H9 (cell line): ENCODE measurements at regions not wholly inside any gene's neighbourhood (a gene's known extent, or its start where the extent isn't known, plus 50 kb on each side); places are given as distances from the start of the nearest gene placed in this dataset.

ENCODE experiments used
- DNase-seq: peaks from one replicate; pipeline ENCODE4 v3.0.0-alpha.2; 2017
- H2AFZ ChIP-seq: one replicate; pipeline ENCODE4 v1.6.1; 2013; ENCODE audit warnings: mild to moderate bottlenecking, low read length, control low read depth, moderate library complexity
- H2AK5ac ChIP-seq: 2 replicates; pipeline ENCODE4 v1.6.1; 2013; ENCODE audit warnings: low read length, control low read depth, mixed read lengths; ENCODE audit not compliant: insufficient read length
- H2BK120ac ChIP-seq: one replicate; pipeline ENCODE4 v1.6.1; 2013; ENCODE audit warnings: low read depth, mild to moderate bottlenecking, low read length, control low read depth, inconsistent platforms; ENCODE audit not compliant: poor library complexity, severe bottlenecking
- H2BK12ac ChIP-seq: 2 replicates; pipeline ENCODE4 v1.6.1; 2013; ENCODE audit warnings: low read length, control low read depth, mixed read lengths, low read depth; ENCODE audit not compliant: insufficient read length
- H2BK15ac ChIP-seq: 2 replicates; pipeline ENCODE4 v1.6.1; 2013; ENCODE audit warnings: low read depth, low read length, control low read depth
- H2BK20ac ChIP-seq: one replicate; pipeline ENCODE4 v1.6.1; 2013; ENCODE audit warnings: low read depth, mild to moderate bottlenecking, low read length, control low read depth, inconsistent platforms; ENCODE audit not compliant: poor library complexity, severe bottlenecking
- H2BK5ac ChIP-seq: 2 replicates; pipeline ENCODE4 v1.6.1; 2013; ENCODE audit warnings: low read length, control low read depth, mixed read lengths; ENCODE audit not compliant: insufficient read length
- H3K14ac ChIP-seq: 2 replicates; pipeline ENCODE4 v1.6.1; 2013; ENCODE audit warnings: low read length, control low read depth; ENCODE audit not compliant: insufficient read depth
- H3K18ac ChIP-seq: 2 replicates; pipeline ENCODE4 v1.6.1; 2013; ENCODE audit warnings: low read depth, mild to moderate bottlenecking, mixed read lengths, low read length, control low read depth; ENCODE audit not compliant: insufficient read length
- H3K23ac ChIP-seq: 2 replicates; pipeline ENCODE4 v1.6.1; 2013; ENCODE audit warnings: low read length, control low read depth, mixed read lengths, low read depth; ENCODE audit not compliant: insufficient read length
- H3K23me2 ChIP-seq: 2 replicates; pipeline ENCODE4 v1.6.1; 2013; ENCODE audit warnings: low read depth, mild to moderate bottlenecking, mixed read lengths, low read length, control low read depth; ENCODE audit not compliant: insufficient read length, poor library complexity, severe bottlenecking
- H3K27ac ChIP-seq: 2 replicates; pipeline ENCODE4 v1.5.1; 2013; ENCODE audit warnings: low read length, control low read depth, mixed read lengths, low read depth; ENCODE audit not compliant: insufficient read length
- H3K27me3 ChIP-seq: 2 replicates; pipeline ENCODE4 v1.6.1; 2013; ENCODE audit warnings: low read length, control low read depth, inconsistent platforms; ENCODE audit not compliant: insufficient read depth
- H3K4ac ChIP-seq: 2 replicates; pipeline ENCODE4 v1.6.1; 2013; ENCODE audit warnings: low read depth, mild to moderate bottlenecking, control low read depth, inconsistent platforms, low read length, moderate library complexity
- H3K4me1 ChIP-seq: 2 replicates; pipeline ENCODE4 v1.6.1; 2013; ENCODE audit warnings: low read length, control low read depth, inconsistent platforms; ENCODE audit not compliant: insufficient read depth
- H3K4me2 ChIP-seq: 2 replicates; pipeline ENCODE4 v1.6.1; 2013; ENCODE audit warnings: low read length, control low read depth, mixed read lengths; ENCODE audit not compliant: insufficient read length, insufficient read depth
- H3K56ac ChIP-seq: 2 replicates; pipeline ENCODE4 v1.6.1; 2013; ENCODE audit warnings: low read depth, mild to moderate bottlenecking, mixed read lengths, low read length, control low read depth; ENCODE audit not compliant: insufficient read length
- H3K79me1 ChIP-seq: 2 replicates; pipeline ENCODE4 v1.6.1; 2013; ENCODE audit warnings: low read depth, mild to moderate bottlenecking, moderate library complexity, low read length, control low read depth, inconsistent platforms; ENCODE audit not compliant: insufficient read depth, poor library complexity, severe bottlenecking
- H3K79me2 ChIP-seq: 2 replicates; pipeline ENCODE4 v1.6.1; 2013; ENCODE audit warnings: low read length, control low read depth, inconsistent platforms; ENCODE audit not compliant: insufficient read depth
- H3K9ac ChIP-seq: 2 replicates; pipeline ENCODE4 v1.6.1; 2013; ENCODE audit warnings: low read length, control low read depth, mixed read lengths; ENCODE audit not compliant: insufficient read length; ENCODE audit errors: extremely low read depth
- H3K9me3 ChIP-seq: one replicate; pipeline ENCODE4 v1.6.1; 2013; ENCODE audit warnings: low read depth, low read length, inconsistent platforms; ENCODE audit not compliant: control insufficient read depth
- H3T11ph ChIP-seq: one replicate; pipeline ENCODE4 v1.6.1; 2013; ENCODE audit warnings: mild to moderate bottlenecking, low read length, control low read depth, inconsistent platforms
- H4K20me1 ChIP-seq: one replicate; pipeline ENCODE4 v1.6.1; 2013; ENCODE audit not compliant: control insufficient read depth, insufficient read length, insufficient read depth
- H4K5ac ChIP-seq: 2 replicates; pipeline ENCODE4 v1.6.1; 2013; ENCODE audit warnings: low read depth, mild to moderate bottlenecking, mixed read lengths, low read length, control low read depth; ENCODE audit not compliant: insufficient read length
- H4K8ac ChIP-seq: replicated peaks from 2 replicates; pipeline ENCODE4 v1.6.1; 2013; ENCODE audit warnings: low read length, control low read depth, mixed read lengths, low read depth; ENCODE audit not compliant: insufficient read length
- H4K91ac ChIP-seq: 2 replicates; pipeline ENCODE4 v1.6.1; 2013; ENCODE audit warnings: low read depth, mild to moderate bottlenecking, moderate library complexity, mixed read lengths, low read length, control low read depth; ENCODE audit not compliant: insufficient read length
- H3K27ac Mint-ChIP-seq, 3 experiments: 2 replicates in 2 of 3; 3 replicates in 1 of 3; pipeline ENCODE4 v1.8.0; 2020 to 2021; ENCODE audit warnings: mixed read lengths in 3 of 3, mild to moderate bottlenecking in 1 of 3, moderate library complexity in 1 of 3
- H3K27me3 Mint-ChIP-seq: 2 replicates; pipeline ENCODE4 v1.8.0; 2021; ENCODE audit warnings: low read depth, mild to moderate bottlenecking, moderate library complexity, mixed read lengths
- H3K36me3 Mint-ChIP-seq, 3 experiments: 2 replicates in 2 of 3; 3 replicates in 1 of 3; pipeline ENCODE4 v1.8.0; 2020 to 2021; ENCODE audit warnings: low read depth in 3 of 3, mixed read lengths in 3 of 3; ENCODE audit not compliant: insufficient read depth in 1 of 3
- H3K4me1 Mint-ChIP-seq, 2 experiments: 2 replicates each; pipeline ENCODE4 v1.8.0; 2020; ENCODE audit warnings: mixed read lengths in 2 of 2
- H3K4me3 Mint-ChIP-seq, 2 experiments: 2 replicates in 1 of 2; 3 replicates in 1 of 2; pipeline ENCODE4 v1.8.0; 2020 to 2021; ENCODE audit warnings: mild to moderate bottlenecking in 2 of 2, mixed read lengths in 2 of 2, moderate library complexity in 1 of 2
- H3K9me3 Mint-ChIP-seq, 2 experiments: 2 replicates in 1 of 2; 3 replicates in 1 of 2; pipeline ENCODE4 v1.8.0; 2020; ENCODE audit warnings: mild to moderate bottlenecking in 2 of 2, mixed read lengths in 2 of 2, moderate library complexity in 1 of 2
- CTCF ChIP-seq: fragments of 200-600 bp; sonication (generic); conservative IDR thresholded peaks from 3 replicates; pipeline ENCODE4 v1.8.0; 2021; ENCODE audit warnings: antibody characterized with exemption, mild to moderate bottlenecking
- WGBS: extraction: QIAGEN DNeasy Blood & Tissue Kit; methylation state at CpG from one replicate; pipeline ENCODE4 v1.1.7; 2013; ENCODE audit warnings: missing lambda C conversion rate, low lambda C conversion rate, mixed read lengths; ENCODE audit not compliant: insufficient read length; ENCODE audit errors: extremely low coverage; 5-methylcytosine and 5-hydroxymethylcytosine counted together

GRCh38 chr2:164287056-164287455, 334.2 kb downstream of the GRB14 start:
- H3K9me3 Mint-ChIP-seq = peaks cover 6 to 7% of the 10 kb centered on the region in 2 experiments; a peak in 4 of 5 replicates
- H3K4ac ChIP-seq = no peak overlapping the region
- H3K27me3 ChIP-seq = no peaks in the 10 kb centered on the region
- no peak overlapping the region for H3K27ac ChIP-seq
- no peak overlapping the region for H2AFZ ChIP-seq
- H3K9me3 ChIP-seq = no peaks in the 10 kb centered on the region
- no peak overlapping the region for H3K23ac ChIP-seq
- H3K4me1 Mint-ChIP-seq = peaks cover 4 to 6% of the 10 kb centered on the region in 2 experiments; a peak in 1 of 4 replicates
- H2BK15ac ChIP-seq = no peak overlapping the region
- no peak overlapping the region for H3K4me2 ChIP-seq
- no peak overlapping the region for H3K4me3 Mint-ChIP-seq
- H2BK12ac ChIP-seq = no peak overlapping the region
- no peaks in the 10 kb centered on the region for H3K23me2 ChIP-seq
- no peak overlapping the region for H3K14ac ChIP-seq
- no peak overlapping the region for H3K9ac ChIP-seq
- no peaks in the 10 kb centered on the region for H3K27me3 Mint-ChIP-seq
- H3T11ph ChIP-seq = no peak overlapping the region
- no peak overlapping the region for H3K18ac ChIP-seq
- no peak for DNase-seq
- no peak for TF ChIP-seq CTCF
- H4K91ac ChIP-seq = no peak overlapping the region
- H2BK120ac ChIP-seq = no peak overlapping the region
- no peak overlapping the region for H2AK5ac ChIP-seq
- no peaks in the 10 kb centered on the region for H4K20me1 ChIP-seq
- H4K8ac ChIP-seq = no peak overlapping the region
- H3K36me3 Mint-ChIP-seq = peaks cover 0 to 7% (median 0%) of the 10 kb centered on the region in 3 experiments; a peak in 3 of 7 replicates
- no peak overlapping the region for H4K5ac ChIP-seq
- no peaks in the 10 kb centered on the region for H3K79me1 ChIP-seq
- H3K4me1 ChIP-seq = no peaks in the 10 kb centered on the region; the same call in 1 of the 2 replicates
- no CpG with 5 or more reads among the region's 2 CpGs for WGBS
- no peak overlapping the region for H3K56ac ChIP-seq
- H3K27ac Mint-ChIP-seq = no peak overlapping the region
- no peaks in the 10 kb centered on the region for H3K79me2 ChIP-seq
- no peak overlapping the region for H2BK20ac ChIP-seq
- H2BK5ac ChIP-seq = no peak overlapping the region
